ENCODE measurements at regions not wholly inside any gene's neighbourhood (a gene's known extent, or its start where the extent isn't known, plus 50 kb on each side); places are given as distances from the start of the nearest gene placed in this dataset.

- no peak for DNase-seq (ENCODE audit: low read depth)
- no peak overlapping the region for H3K4me3 ChIP-seq (ENCODE audit: control insufficient read depth, low read depth, low read length)
- no peak for TF ChIP-seq CTCF (conservative IDR thresholded peaks at IDR 0.05; ENCODE audit: control insufficient read depth, insufficient read depth, low read depth, low read length)
These were observed 70.1 kb upstream of the EEPD1 start for GRCh38 chr7:36082910-36083309.

GRCh38 chr7:36083626-36084380 is 69.3 kb upstream of the EEPD1 start:
- no peak for TF ChIP-seq CTCF (conservative IDR thresholded peaks at IDR 0.05; ENCODE audit: control insufficient read depth, insufficient read depth, low read depth, low read length)
- DNase-seq (ENCODE audit: low read depth): no peak
- no peak overlapping the region for H3K4me3 ChIP-seq (ENCODE audit: control insufficient read depth, low read depth, low read length)

GRCh38 chr7:36084485-36085091 is 68.5 kb upstream of the EEPD1 start:
- peak; percentile 34 for DNase-seq (ENCODE audit: low read depth)
- no peak overlapping the region for H3K4me3 ChIP-seq (ENCODE audit: control insufficient read depth, low read depth, low read length)
- peak; percentile 27 for TF ChIP-seq CTCF (conservative IDR thresholded peaks at IDR 0.05; ENCODE audit: control insufficient read depth, insufficient read depth, low read depth, low read length)

- DNase-seq (ENCODE audit: low read depth): no peak
- TF ChIP-seq CTCF (conservative IDR thresholded peaks at IDR 0.05; ENCODE audit: control insufficient read depth, insufficient read depth, low read depth, low read length): no peak
- no peak overlapping the region for H3K4me3 ChIP-seq (ENCODE audit: control insufficient read depth, low read depth, low read length)
These were observed 68.0 kb upstream of the EEPD1 start for GRCh38 chr7:36085096-36085495.

GRCh38 chr7:36086571-36086970 is 66.5 kb upstream of the EEPD1 start:
- no peak overlapping the region for H3K4me3 ChIP-seq (ENCODE audit: control insufficient read depth, low read depth, low read length)
- no peak for TF ChIP-seq CTCF (conservative IDR thresholded peaks at IDR 0.05; ENCODE audit: control insufficient read depth, insufficient read depth, low read depth, low read length)
- no peak for DNase-seq (ENCODE audit: low read depth)

GRCh38 chr7:36088553-36088952 is 64.5 kb upstream of the EEPD1 start:
- TF ChIP-seq CTCF (conservative IDR thresholded peaks at IDR 0.05; ENCODE audit: control insufficient read depth, insufficient read depth, low read depth, low read length): no peak
- H3K4me3 ChIP-seq (ENCODE audit: control insufficient read depth, low read depth, low read length): no peak overlapping the region
- DNase-seq (ENCODE audit: low read depth): no peak
